GM12878 (cell line): ENCODE measurements at regions not wholly inside any gene's neighbourhood (a gene's known extent, or its start where the extent isn't known, plus 50 kb on each side); places are given as distances from the start of the nearest gene placed in this dataset.

ENCODE experiments used
- CBX5 ChIP-seq: sonication (generic); IDR thresholded peaks from 2 replicates; pipeline ENCODE4 v1.6.1; 2016; ENCODE audit warnings: low read depth, moderate library complexity, mild to moderate bottlenecking, inconsistent platforms
- CHD1 ChIP-seq: IDR thresholded peaks from 2 replicates; pipeline ENCODE4 v1.6.1; 2012; ENCODE audit warnings: low read depth, low read length, improper control_type of control experiment
- EZH2 ChIP-seq: IDR thresholded peaks from 2 replicates; pipeline ENCODE4 v1.6.1; 2012; ENCODE audit warnings: low read depth, mild to moderate bottlenecking, control low read depth, inconsistent platforms, low read length, borderline replicate concordance; ENCODE audit not compliant: control insufficient read depth
- KDM1A ChIP-seq: fragments of 200-600 bp; sonication (generic); IDR thresholded peaks from 2 replicates; pipeline ENCODE4 v1.6.1; 2016; ENCODE audit warnings: borderline replicate concordance
- NR2C2 ChIP-seq: IDR thresholded peaks from 2 replicates; pipeline ENCODE4 v1.6.1; 2011; ENCODE audit warnings: borderline replicate concordance, low read depth; ENCODE audit not compliant: control insufficient read depth, insufficient read length
- SIX5 ChIP-seq: IDR thresholded peaks from 2 replicates; pipeline ENCODE4 v1.6.1; 2011; ENCODE audit warnings: mild to moderate bottlenecking, low read depth, low read length, moderate library complexity; ENCODE audit not compliant: severe bottlenecking
- SP1 ChIP-seq: IDR thresholded peaks from one replicate; pipeline ENCODE4 v1.6.1; 2011; ENCODE audit warnings: low read depth, low read length
- SUPT20H ChIP-seq: IDR thresholded peaks from 2 replicates; pipeline ENCODE4 v1.6.1; 2011; ENCODE audit warnings: low read depth, mild to moderate bottlenecking, low read length, moderate library complexity, borderline replicate concordance; ENCODE audit not compliant: control insufficient read depth
- TF ChIP-seq, protein P1 (sequence below): fragments of 450-650 bp; IDR thresholded peaks from 2 replicates; pipeline ENCODE4 v1.6.1; 2017; ENCODE audit warnings: antibody characterized with exemption, mild to moderate bottlenecking, moderate library complexity
- TF ChIP-seq, protein P2 (sequence below), 3 experiments: IDR thresholded peaks in 2 of 3; conservative IDR thresholded peaks in 1 of 3; 2 replicates each; pipeline ENCODE4 v1.5.1; 2011; ENCODE audit warnings: low read depth in 3 of 3, low read length in 3 of 3, mild to moderate bottlenecking in 3 of 3, control low read depth in 2 of 3, moderate library complexity in 2 of 3, inconsistent platforms in 1 of 3, mixed read lengths in 1 of 3; ENCODE audit not compliant: control insufficient read depth in 2 of 3, insufficient read depth in 1 of 3; ENCODE audit errors: extremely low read depth in 1 of 3
- TF ChIP-seq, protein P3 (sequence below): IDR thresholded peaks from 2 replicates; pipeline ENCODE4 v1.6.1; 2011; ENCODE audit warnings: borderline replicate concordance, low read depth, mild to moderate bottlenecking, moderate library complexity, mixed read lengths, low read length; ENCODE audit not compliant: insufficient read depth; ENCODE audit errors: extremely low read length

DNA sequence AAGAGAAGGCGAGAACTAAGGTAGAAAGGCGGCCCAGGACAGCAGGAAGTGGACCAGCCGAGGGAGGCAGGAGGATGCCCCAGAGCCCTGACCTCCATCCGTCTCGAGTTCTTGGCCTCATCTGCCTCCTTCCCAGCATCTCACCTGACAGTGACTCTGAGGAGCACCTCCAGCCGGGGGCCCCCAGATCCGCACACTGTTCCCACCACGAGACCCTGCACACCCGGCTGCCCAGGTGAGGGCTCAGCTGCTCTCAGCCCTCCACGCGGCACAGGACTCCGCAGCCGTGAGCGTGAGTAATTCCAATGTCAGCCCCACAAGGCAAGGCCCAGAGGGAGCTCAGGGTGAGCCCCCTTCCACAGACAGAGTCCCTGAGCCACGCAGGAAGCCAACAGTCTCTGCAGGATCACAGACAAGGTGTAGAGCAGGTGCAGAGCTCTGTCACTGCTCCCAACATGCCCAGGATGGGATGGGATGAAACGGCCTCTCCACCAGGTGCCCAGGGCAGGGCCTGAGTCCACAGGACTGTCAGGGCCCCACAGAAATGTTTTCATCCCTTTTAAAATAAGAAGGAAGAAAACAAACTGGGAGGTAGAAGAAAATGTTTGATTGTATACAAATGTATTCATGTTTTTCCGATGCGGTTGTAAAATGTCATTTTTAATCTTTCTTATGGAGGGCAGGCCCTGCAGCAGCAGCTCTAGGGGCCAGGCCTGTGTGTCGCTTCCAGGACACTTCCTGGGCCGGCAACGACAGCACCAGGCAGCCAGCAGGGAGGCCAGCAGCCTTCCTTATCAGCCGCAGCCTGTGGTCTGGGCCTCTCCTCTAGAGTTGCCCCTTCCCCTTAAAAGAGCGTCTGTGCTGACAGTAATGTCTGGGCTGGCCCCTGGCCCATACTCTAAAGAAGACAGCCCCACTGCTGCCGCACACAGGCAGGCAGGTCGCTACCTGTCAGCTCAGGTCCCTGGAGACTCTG lies 66.9 kb downstream of the DLL1 start:
- no peak for TF ChIP-seq KDM1A
- no peak for TF ChIP-seq SP1
- no peak for TF ChIP-seq SIX5
- TF ChIP-seq, protein P1, sequence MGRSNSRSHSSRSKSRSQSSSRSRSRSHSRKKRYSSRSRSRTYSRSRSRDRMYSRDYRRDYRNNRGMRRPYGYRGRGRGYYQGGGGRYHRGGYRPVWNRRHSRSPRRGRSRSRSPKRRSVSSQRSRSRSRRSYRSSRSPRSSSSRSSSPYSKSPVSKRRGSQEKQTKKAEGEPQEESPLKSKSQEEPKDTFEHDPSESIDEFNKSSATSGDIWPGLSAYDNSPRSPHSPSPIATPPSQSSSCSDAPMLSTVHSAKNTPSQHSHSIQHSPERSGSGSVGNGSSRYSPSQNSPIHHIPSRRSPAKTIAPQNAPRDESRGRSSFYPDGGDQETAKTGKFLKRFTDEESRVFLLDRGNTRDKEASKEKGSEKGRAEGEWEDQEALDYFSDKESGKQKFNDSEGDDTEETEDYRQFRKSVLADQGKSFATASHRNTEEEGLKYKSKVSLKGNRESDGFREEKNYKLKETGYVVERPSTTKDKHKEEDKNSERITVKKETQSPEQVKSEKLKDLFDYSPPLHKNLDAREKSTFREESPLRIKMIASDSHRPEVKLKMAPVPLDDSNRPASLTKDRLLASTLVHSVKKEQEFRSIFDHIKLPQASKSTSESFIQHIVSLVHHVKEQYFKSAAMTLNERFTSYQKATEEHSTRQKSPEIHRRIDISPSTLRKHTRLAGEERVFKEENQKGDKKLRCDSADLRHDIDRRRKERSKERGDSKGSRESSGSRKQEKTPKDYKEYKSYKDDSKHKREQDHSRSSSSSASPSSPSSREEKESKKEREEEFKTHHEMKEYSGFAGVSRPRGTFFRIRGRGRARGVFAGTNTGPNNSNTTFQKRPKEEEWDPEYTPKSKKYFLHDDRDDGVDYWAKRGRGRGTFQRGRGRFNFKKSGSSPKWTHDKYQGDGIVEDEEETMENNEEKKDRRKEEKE, result no peak
- no peak for TF ChIP-seq EZH2
- no peak for TF ChIP-seq SUPT20H
- TF ChIP-seq, protein P2, sequence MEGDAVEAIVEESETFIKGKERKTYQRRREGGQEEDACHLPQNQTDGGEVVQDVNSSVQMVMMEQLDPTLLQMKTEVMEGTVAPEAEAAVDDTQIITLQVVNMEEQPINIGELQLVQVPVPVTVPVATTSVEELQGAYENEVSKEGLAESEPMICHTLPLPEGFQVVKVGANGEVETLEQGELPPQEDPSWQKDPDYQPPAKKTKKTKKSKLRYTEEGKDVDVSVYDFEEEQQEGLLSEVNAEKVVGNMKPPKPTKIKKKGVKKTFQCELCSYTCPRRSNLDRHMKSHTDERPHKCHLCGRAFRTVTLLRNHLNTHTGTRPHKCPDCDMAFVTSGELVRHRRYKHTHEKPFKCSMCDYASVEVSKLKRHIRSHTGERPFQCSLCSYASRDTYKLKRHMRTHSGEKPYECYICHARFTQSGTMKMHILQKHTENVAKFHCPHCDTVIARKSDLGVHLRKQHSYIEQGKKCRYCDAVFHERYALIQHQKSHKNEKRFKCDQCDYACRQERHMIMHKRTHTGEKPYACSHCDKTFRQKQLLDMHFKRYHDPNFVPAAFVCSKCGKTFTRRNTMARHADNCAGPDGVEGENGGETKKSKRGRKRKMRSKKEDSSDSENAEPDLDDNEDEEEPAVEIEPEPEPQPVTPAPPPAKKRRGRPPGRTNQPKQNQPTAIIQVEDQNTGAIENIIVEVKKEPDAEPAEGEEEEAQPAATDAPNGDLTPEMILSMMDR (IDR thresholded peaks at IDR 0.05 in 2 of 3, conservative IDR thresholded peaks at IDR 0.05 in 1 of 3; ENCODE audit: control insufficient read depth in 2 of 3, extremely low read depth in 1 of 3, insufficient read depth in 1 of 3, low read depth in 3 of 3, low read length in 3 of 3), result no peak
- no peak for TF ChIP-seq NR2C2
- TF ChIP-seq CHD1, result no peak
- no peak for TF ChIP-seq CBX5
- TF ChIP-seq, protein P3, sequence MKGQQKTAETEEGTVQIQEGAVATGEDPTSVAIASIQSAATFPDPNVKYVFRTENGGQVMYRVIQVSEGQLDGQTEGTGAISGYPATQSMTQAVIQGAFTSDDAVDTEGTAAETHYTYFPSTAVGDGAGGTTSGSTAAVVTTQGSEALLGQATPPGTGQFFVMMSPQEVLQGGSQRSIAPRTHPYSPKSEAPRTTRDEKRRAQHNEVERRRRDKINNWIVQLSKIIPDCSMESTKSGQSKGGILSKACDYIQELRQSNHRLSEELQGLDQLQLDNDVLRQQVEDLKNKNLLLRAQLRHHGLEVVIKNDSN, result no peak
